WTC11 (cell line): ENCODE measurements at regions not wholly inside any gene's neighbourhood (a gene's known extent, or its start where the extent isn't known, plus 50 kb on each side); places are given as distances from the start of the nearest gene placed in this dataset.

Source experiments
- ATAC-seq: fragments of 200-7000 bp; cut with Tn5 transposase; 2 replicates; pipeline ENCODE4 v1.10.0; 2021; ENCODE audit warnings: mild to moderate bottlenecking, moderate library complexity
- CTCF ChIA-PET: fragments of 300-600 bp; sonication (Branson Sonifier 250); formaldehyde crosslinking; loops from one replicate; lab custom pipeline; 2021; ENCODE audit warnings: antibody characterized with exemption; lab: Charles Lee
- POLR2A ChIA-PET: fragments of 350-600 bp; sonication (Branson Sonifier 250); formaldehyde crosslinking; loops from one replicate; lab custom pipeline; 2021; ENCODE audit warnings: antibody characterized with exemption; lab: Charles Lee
- DNase-seq: peaks from one replicate; pipeline ENCODE4 v3.0.0; 2021; ENCODE audit warnings: low spot score
- H3K27ac Mint-ChIP-seq: 2 replicates; pipeline ENCODE4 v1.8.0; 2021; ENCODE audit warnings: mixed read lengths
- H3K27me3 Mint-ChIP-seq: 2 replicates; pipeline ENCODE4 v1.8.0; 2021; ENCODE audit warnings: low read depth, mild to moderate bottlenecking, moderate library complexity, mixed read lengths
- H3K36me3 Mint-ChIP-seq: 2 replicates; pipeline ENCODE4 v1.8.0; 2021; ENCODE audit warnings: mixed read lengths
- H3K4me1 Mint-ChIP-seq: 2 replicates; pipeline ENCODE4 v1.8.0; 2022; ENCODE audit warnings: mixed read lengths
- H3K4me3 Mint-ChIP-seq: 2 replicates; pipeline ENCODE4 v1.8.0; 2021; ENCODE audit warnings: mild to moderate bottlenecking, moderate library complexity, mixed read lengths
- H3K9me3 Mint-ChIP-seq: 2 replicates; pipeline ENCODE4 v1.8.0; 2021; ENCODE audit warnings: mixed read lengths
- ATF1 ChIP-seq: sonication (generic); formaldehyde crosslinking; IDR thresholded peaks from 2 replicates; pipeline ENCODE4 v1.8.1; 2023; ENCODE audit warnings: mild to moderate bottlenecking, moderate library complexity, missing genetic modification reagents
- ATF2 ChIP-seq: sonication (generic); formaldehyde crosslinking; IDR thresholded peaks from 2 replicates; pipeline ENCODE4 v1.8.1; 2022; ENCODE audit warnings: low read depth, missing genetic modification reagents, borderline replicate concordance
- CBFB ChIP-seq: sonication (generic); formaldehyde crosslinking; IDR thresholded peaks from 2 replicates; pipeline ENCODE4 v1.8.1; 2022; ENCODE audit warnings: mild to moderate bottlenecking, low read depth, missing genetic modification reagents
- CREM ChIP-seq: sonication (generic); formaldehyde crosslinking; IDR thresholded peaks from 2 replicates; pipeline ENCODE4 v1.8.1; 2022; ENCODE audit warnings: mild to moderate bottlenecking, missing genetic modification reagents, moderate library complexity
- E2F5 ChIP-seq: sonication (generic); formaldehyde crosslinking; IDR thresholded peaks from 2 replicates; pipeline ENCODE4 v1.8.1; 2022; ENCODE audit warnings: mild to moderate bottlenecking, moderate library complexity, missing genetic modification reagents
- EMX1 ChIP-seq: fragments of 250-450 bp; sonication (Bioruptor Pico); IDR thresholded peaks from 2 replicates; pipeline ENCODE4 v1.8.0; 2021; ENCODE audit warnings: mild to moderate bottlenecking
- ESRRA ChIP-seq: sonication (generic); formaldehyde crosslinking; IDR thresholded peaks from 2 replicates; pipeline ENCODE4 v1.8.1; 2022; ENCODE audit warnings: mild to moderate bottlenecking, missing genetic modification reagents, borderline replicate concordance
- HMGA2 ChIP-seq: fragments of 250-450 bp; sonication (Bioruptor Pico); IDR thresholded peaks from 2 replicates; pipeline ENCODE4 v1.4.0; 2021; ENCODE audit warnings: mild to moderate bottlenecking, moderate library complexity
- NFATC4 ChIP-seq: fragments of 250-450 bp; sonication (Bioruptor Pico); IDR thresholded peaks from 2 replicates; pipeline ENCODE4 v1.9.0; 2021; ENCODE audit warnings: mild to moderate bottlenecking
- NFE2L1 ChIP-seq: sonication (generic); formaldehyde crosslinking; IDR thresholded peaks from 2 replicates; pipeline ENCODE4 v1.8.1; 2023; ENCODE audit warnings: missing genetic modification reagents
- NFYB ChIP-seq: sonication (generic); formaldehyde crosslinking; conservative IDR thresholded peaks from 2 replicates; pipeline ENCODE4 v1.8.0; 2022; ENCODE audit warnings: low read depth, missing genetic modification reagents
- NR3C1 ChIP-seq: sonication (generic); formaldehyde crosslinking; conservative IDR thresholded peaks from 2 replicates; pipeline ENCODE4 v1.8.1; 2023; ENCODE audit warnings: low read depth, mild to moderate bottlenecking, missing genetic modification reagents
- OVOL2 ChIP-seq: fragments of 250-450 bp; sonication (Bioruptor Pico); IDR thresholded peaks from 2 replicates; pipeline ENCODE4 v1.9.0; 2021; ENCODE audit warnings: mild to moderate bottlenecking, borderline replicate concordance
- RORB ChIP-seq: fragments of 250-450 bp; sonication (Bioruptor Pico); IDR thresholded peaks from 2 replicates; pipeline ENCODE4 v1.9.0; 2021; ENCODE audit warnings: mild to moderate bottlenecking
- TCF7 ChIP-seq: sonication (generic); formaldehyde crosslinking; IDR thresholded peaks from 2 replicates; pipeline ENCODE4 v1.8.0; 2022; ENCODE audit warnings: mild to moderate bottlenecking, low read depth, missing genetic modification reagents, moderate library complexity
- TEAD4 ChIP-seq: sonication (generic); formaldehyde crosslinking; IDR thresholded peaks from 2 replicates; pipeline ENCODE4 v1.8.0; 2022; ENCODE audit warnings: mild to moderate bottlenecking, missing genetic modification reagents
- TP53 ChIP-seq: sonication (generic); formaldehyde crosslinking; IDR thresholded peaks from 2 replicates; pipeline ENCODE4 v1.8.1; 2023; ENCODE audit warnings: mild to moderate bottlenecking, missing genetic modification reagents
- USF1 ChIP-seq: sonication (generic); formaldehyde crosslinking; IDR thresholded peaks from 2 replicates; pipeline ENCODE4 v1.8.0; 2022; ENCODE audit warnings: mild to moderate bottlenecking, missing genetic modification reagents
- ZBTB43 ChIP-seq: sonication (generic); formaldehyde crosslinking; IDR thresholded peaks from 2 replicates; pipeline ENCODE4 v1.8.1; 2023; ENCODE audit warnings: mild to moderate bottlenecking, missing genetic modification reagents
- ZNF263 ChIP-seq: sonication (generic); formaldehyde crosslinking; IDR thresholded peaks from 2 replicates; pipeline ENCODE4 v1.8.1; 2022; ENCODE audit warnings: low read depth, mild to moderate bottlenecking, moderate library complexity, missing genetic modification reagents
- ZNF512 ChIP-seq: sonication (generic); formaldehyde crosslinking; IDR thresholded peaks from 2 replicates; pipeline ENCODE4 v1.8.1; 2022; ENCODE audit warnings: missing genetic modification reagents, borderline replicate concordance
- ZNF671 ChIP-seq: fragments of 250-450 bp; sonication (Bioruptor Pico); IDR thresholded peaks from 2 replicates; pipeline ENCODE4 v1.8.0; 2021; ENCODE audit warnings: mild to moderate bottlenecking
- TF ChIP-seq, protein P1 (sequence below): sonication (generic); formaldehyde crosslinking; IDR thresholded peaks from 2 replicates; pipeline ENCODE4 v1.8.1; 2023; ENCODE audit warnings: mild to moderate bottlenecking, missing genetic modification reagents, moderate library complexity
- TF ChIP-seq, protein P2 (sequence below): sonication (generic); formaldehyde crosslinking; IDR thresholded peaks from 2 replicates; pipeline ENCODE4 v1.8.1; 2023; ENCODE audit warnings: mild to moderate bottlenecking, missing genetic modification reagents
- TF ChIP-seq, protein P3 (sequence below): sonication (generic); formaldehyde crosslinking; IDR thresholded peaks from 2 replicates; pipeline ENCODE4 v1.8.1; 2023; ENCODE audit warnings: mild to moderate bottlenecking, missing genetic modification reagents, moderate library complexity
- TF ChIP-seq, protein P4 (sequence below): sonication (generic); formaldehyde crosslinking; IDR thresholded peaks from 2 replicates; pipeline ENCODE4 v1.8.1; 2023; ENCODE audit warnings: mild to moderate bottlenecking, moderate library complexity, missing genetic modification reagents

- no peak for TF ChIP-seq ZNF512 (CRISPR knock-in tag)
- TF ChIP-seq EMX1 = no peak
- no peak for TF ChIP-seq TCF7 (CRISPR knock-in tag)
- TF ChIP-seq, protein P1, sequence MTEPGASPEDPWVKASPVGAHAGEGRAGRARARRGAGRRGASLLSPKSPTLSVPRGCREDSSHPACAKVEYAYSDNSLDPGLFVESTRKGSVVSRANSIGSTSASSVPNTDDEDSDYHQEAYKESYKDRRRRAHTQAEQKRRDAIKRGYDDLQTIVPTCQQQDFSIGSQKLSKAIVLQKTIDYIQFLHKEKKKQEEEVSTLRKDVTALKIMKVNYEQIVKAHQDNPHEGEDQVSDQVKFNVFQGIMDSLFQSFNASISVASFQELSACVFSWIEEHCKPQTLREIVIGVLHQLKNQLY (CRISPR knock-in tag) = no peak
- TF ChIP-seq ATF2 (CRISPR knock-in tag) = no peak
- TF ChIP-seq ZNF671 = no peak
- TF ChIP-seq NFATC4 (CRISPR knock-in tag) = no peak
- TF ChIP-seq RORB (CRISPR knock-in tag) = no peak
- no peak for TF ChIP-seq NR3C1 (CRISPR knock-in tag)
- no peak for TF ChIP-seq E2F5 (CRISPR knock-in tag)
- TF ChIP-seq NFE2L1 = no peak
- TF ChIP-seq CREM (CRISPR knock-in tag) = no peak
- TF ChIP-seq ZBTB43 (CRISPR knock-in tag) = no peak
Observed at GRCh38 chr4:142961866-142962265, 115.8 kb upstream of the INPP4B start (continued).

GRCh38 chr4:142974328-142974727, 128.2 kb upstream of the INPP4B start:
- Mint-ChIP-seq H3K9me3 (peaks cover 6% of the 10 kb centered on the region), H3K27ac (no peak overlapping the region), H3K27me3 (no peaks in the 10 kb centered on the region), H3K36me3 (peaks cover 3% of the 10 kb centered on the region), H3K4me3 (no peak overlapping the region), H3K4me1 (no peaks in the 10 kb centered on the region)
- POLR2A ChIA-PET = no interaction called here
- no peak for ATAC-seq
- CTCF ChIA-PET = interaction anchor here (1.2 to 1.9 kb wide), 2 partner anchors 11 to 124 kb away, joined by 3 to 4 read pairs; no protein-coding TSS in a partner anchor
- no peak for DNase-seq
- no peak for TF ChIP-seq TEAD4
- TF ChIP-seq, protein P2, sequence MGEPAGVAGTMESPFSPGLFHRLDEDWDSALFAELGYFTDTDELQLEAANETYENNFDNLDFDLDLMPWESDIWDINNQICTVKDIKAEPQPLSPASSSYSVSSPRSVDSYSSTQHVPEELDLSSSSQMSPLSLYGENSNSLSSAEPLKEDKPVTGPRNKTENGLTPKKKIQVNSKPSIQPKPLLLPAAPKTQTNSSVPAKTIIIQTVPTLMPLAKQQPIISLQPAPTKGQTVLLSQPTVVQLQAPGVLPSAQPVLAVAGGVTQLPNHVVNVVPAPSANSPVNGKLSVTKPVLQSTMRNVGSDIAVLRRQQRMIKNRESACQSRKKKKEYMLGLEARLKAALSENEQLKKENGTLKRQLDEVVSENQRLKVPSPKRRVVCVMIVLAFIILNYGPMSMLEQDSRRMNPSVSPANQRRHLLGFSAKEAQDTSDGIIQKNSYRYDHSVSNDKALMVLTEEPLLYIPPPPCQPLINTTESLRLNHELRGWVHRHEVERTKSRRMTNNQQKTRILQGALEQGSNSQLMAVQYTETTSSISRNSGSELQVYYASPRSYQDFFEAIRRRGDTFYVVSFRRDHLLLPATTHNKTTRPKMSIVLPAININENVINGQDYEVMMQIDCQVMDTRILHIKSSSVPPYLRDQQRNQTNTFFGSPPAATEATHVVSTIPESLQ (CRISPR knock-in tag) = no peak
- no peak for TF ChIP-seq ZNF263
- no peak for TF ChIP-seq TP53 (CRISPR knock-in tag)
- TF ChIP-seq, protein P3, sequence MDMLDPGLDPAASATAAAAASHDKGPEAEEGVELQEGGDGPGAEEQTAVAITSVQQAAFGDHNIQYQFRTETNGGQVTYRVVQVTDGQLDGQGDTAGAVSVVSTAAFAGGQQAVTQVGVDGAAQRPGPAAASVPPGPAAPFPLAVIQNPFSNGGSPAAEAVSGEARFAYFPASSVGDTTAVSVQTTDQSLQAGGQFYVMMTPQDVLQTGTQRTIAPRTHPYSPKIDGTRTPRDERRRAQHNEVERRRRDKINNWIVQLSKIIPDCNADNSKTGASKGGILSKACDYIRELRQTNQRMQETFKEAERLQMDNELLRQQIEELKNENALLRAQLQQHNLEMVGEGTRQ (CRISPR knock-in tag) = no peak
- no peak for TF ChIP-seq CBFB (CRISPR knock-in tag)
- TF ChIP-seq, protein P4, sequence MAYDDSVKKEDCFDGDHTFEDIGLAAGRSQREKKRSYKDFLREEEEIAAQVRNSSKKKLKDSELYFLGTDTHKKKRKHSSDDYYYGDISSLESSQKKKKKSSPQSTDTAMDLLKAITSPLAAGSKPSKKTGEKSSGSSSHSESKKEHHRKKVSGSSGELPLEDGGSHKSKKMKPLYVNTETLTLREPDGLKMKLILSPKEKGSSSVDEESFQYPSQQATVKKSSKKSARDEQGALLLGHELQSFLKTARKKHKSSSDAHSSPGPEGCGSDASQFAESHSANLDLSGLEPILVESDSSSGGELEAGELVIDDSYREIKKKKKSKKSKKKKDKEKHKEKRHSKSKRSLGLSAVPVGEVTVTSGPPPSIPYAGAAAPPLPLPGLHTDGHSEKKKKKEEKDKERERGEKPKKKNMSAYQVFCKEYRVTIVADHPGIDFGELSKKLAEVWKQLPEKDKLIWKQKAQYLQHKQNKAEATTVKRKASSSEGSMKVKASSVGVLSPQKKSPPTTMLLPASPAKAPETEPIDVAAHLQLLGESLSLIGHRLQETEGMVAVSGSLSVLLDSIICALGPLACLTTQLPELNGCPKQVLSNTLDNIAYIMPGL (CRISPR knock-in tag) = no peak
- TF ChIP-seq ESRRA = no peak
- no peak for TF ChIP-seq HMGA2 (CRISPR knock-in tag)
- no peak for TF ChIP-seq NFYB (CRISPR knock-in tag)
- TF ChIP-seq USF1 (CRISPR knock-in tag) = no peak
- TF ChIP-seq OVOL2 (CRISPR knock-in tag) = no peak
- no peak for TF ChIP-seq CREM (CRISPR knock-in tag)
- TF ChIP-seq ATF1 (CRISPR knock-in tag) = no peak
